ENCODE measurements at regions not wholly inside any gene's neighbourhood (a gene's known extent, or its start where the extent isn't known, plus 50 kb on each side); places are given as distances from the start of the nearest gene placed in this dataset.

DNA sequence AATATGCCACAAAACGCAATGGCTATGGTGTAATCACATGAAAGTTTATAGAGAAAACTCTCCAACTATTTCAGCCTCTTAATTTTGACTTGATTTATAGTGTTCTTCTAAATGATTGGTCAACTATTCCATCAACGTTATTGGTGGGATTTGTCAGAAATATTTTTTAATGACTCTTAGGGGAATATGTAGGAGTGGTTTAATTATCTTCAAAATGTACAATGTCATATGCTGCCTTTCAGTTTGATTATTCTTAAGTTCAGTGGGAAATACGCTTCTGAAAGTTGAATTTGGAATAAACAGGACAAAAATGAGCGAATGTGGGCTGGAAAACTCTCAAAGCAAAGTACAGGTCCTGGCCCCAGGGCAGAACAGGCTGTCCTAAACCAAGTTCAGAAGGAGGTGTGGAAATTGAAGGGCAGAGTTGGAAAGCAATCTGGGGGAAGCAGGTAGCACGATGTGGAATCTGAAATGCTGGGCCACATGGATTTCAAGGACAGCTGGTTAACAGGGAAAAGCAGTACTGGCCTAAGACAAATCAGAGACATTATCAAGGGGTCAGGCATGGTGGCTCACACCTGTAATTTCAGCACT, 60.8 kb upstream of the MYCBP2 start:
- no peak overlapping the region for H3K27ac ChIP-seq (replicated peaks in 1 of 4)
- DNase-seq (ENCODE audit: extremely low spot score), result no peak
- intact Hi-C loops (cut with DNase I), result no loop called here
- 76% methylated on average over 5 of the region's 5 CpGs for WGBS
- no peaks in the 10 kb centered on the region for H3K4me1 ChIP-seq
- no peaks in the 10 kb centered on the region for H3K36me3 ChIP-seq
- no peaks in the 10 kb centered on the region for H3K9me3 ChIP-seq
- TF ChIP-seq POLR2AphosphoS5 (IDR thresholded peaks at IDR 0.05) (no peak), POLR2A (IDR thresholded peaks at IDR 0.05; ENCODE audit: low read depth) (no peak), EP300 (IDR thresholded peaks at IDR 0.05) (no peak)
- TF ChIP-seq, protein P1, sequence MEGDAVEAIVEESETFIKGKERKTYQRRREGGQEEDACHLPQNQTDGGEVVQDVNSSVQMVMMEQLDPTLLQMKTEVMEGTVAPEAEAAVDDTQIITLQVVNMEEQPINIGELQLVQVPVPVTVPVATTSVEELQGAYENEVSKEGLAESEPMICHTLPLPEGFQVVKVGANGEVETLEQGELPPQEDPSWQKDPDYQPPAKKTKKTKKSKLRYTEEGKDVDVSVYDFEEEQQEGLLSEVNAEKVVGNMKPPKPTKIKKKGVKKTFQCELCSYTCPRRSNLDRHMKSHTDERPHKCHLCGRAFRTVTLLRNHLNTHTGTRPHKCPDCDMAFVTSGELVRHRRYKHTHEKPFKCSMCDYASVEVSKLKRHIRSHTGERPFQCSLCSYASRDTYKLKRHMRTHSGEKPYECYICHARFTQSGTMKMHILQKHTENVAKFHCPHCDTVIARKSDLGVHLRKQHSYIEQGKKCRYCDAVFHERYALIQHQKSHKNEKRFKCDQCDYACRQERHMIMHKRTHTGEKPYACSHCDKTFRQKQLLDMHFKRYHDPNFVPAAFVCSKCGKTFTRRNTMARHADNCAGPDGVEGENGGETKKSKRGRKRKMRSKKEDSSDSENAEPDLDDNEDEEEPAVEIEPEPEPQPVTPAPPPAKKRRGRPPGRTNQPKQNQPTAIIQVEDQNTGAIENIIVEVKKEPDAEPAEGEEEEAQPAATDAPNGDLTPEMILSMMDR (IDR thresholded peaks at IDR 0.05), result no peak
- H3K27me3 ChIP-seq, result no peaks in the 10 kb centered on the region
- H3K4me3 ChIP-seq, result no peak overlapping the region

DNA sequence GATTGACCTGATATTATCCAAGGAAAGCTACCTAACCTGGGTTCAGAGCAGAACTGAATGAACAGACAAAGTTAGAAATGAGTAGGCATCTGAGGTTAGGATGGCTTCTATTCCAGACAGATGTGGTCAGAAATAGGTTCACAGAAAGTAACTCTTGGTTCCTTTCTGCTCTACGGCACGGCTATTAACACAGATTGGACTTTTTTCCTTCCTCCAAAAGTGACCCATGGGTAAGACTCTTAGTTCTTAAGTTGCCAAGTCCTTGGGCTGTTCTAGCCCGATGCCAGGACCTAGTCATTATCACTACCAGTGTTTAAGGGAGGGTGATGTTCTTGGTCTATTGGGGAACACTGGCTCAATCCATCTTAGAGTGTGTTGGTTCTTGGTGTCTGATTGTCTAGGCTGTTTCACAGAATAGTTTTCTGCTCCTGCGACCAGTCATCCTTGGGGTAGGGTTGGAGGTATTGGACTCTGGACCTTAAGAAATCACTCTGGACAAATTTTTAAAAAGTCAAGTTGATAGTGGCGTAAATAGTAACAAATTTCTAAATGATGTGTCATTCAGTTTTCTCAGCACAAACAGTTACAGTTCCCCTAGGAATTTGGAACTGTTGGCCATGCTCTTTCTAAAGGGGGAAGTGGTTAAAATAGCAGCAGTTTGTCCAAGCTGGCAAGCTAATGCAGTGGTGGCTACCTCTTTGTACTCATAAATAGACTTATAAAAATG, 60.1 kb upstream of the MYCBP2 start:
- WGBS, result 57% methylated on average over 5 of the region's 5 CpGs
- no peak for DNase-seq (ENCODE audit: extremely low spot score)
- peak overlapping the region in 1 of 4 donors; percentile 3 for H3K27ac ChIP-seq (replicated peaks in 1 of 4)
- H3K9me3 ChIP-seq, result no peaks in the 10 kb centered on the region
- H3K36me3 ChIP-seq, result no peaks in the 10 kb centered on the region
- H3K4me3 ChIP-seq, result no peak overlapping the region
- TF ChIP-seq POLR2A (IDR thresholded peaks at IDR 0.05; ENCODE audit: low read depth) (no peak), EP300 (IDR thresholded peaks at IDR 0.05) (no peak), POLR2AphosphoS5 (IDR thresholded peaks at IDR 0.05) (no peak)
- TF ChIP-seq, protein P1 (IDR thresholded peaks at IDR 0.05), result no peak
- no peaks in the 10 kb centered on the region for H3K4me1 ChIP-seq
- intact Hi-C loops (cut with DNase I), result no loop called here
- no peaks in the 10 kb centered on the region for H3K27me3 ChIP-seq

DNA sequence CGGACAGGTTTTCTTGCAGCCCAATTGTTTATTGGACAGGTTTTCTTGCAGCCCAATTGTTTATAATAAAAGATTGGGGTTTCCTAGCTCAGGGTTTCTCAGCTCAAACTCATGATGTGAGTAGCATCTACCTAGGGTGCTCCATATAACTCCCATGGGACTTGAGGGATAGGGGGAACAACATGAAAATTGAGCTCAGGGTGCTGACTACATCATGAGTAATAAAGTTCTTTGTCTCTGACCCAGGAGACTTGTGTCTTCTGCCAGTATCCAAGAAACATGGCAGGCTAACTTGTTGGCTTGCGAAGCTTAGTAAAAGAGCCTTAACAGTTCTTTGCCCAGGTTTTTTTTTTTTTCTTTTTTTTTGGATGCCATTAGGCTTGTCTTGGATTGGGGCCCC, 59.2 kb upstream of the MYCBP2 start:
- intact Hi-C loops (cut with DNase I), result no loop called here
- Histone ChIP-seq H3K4me3 (no peak overlapping the region), H3K9me3 (no peaks in the 10 kb centered on the region), H3K27me3 (no peaks in the 10 kb centered on the region), H3K4me1 (no peaks in the 10 kb centered on the region), H3K36me3 (no peaks in the 10 kb centered on the region), H3K27ac (replicated peaks in 1 of 4) (no peak overlapping the region)
- no peak for DNase-seq (ENCODE audit: extremely low spot score)
- 85% methylated on average over 2 of the region's 2 CpGs for WGBS
- TF ChIP-seq POLR2AphosphoS5 (IDR thresholded peaks at IDR 0.05), result no peak
- no peak for TF ChIP-seq POLR2A (IDR thresholded peaks at IDR 0.05; ENCODE audit: low read depth)
- no peak for TF ChIP-seq EP300 (IDR thresholded peaks at IDR 0.05)
- TF ChIP-seq, protein P1 (IDR thresholded peaks at IDR 0.05), result no peak

DNA sequence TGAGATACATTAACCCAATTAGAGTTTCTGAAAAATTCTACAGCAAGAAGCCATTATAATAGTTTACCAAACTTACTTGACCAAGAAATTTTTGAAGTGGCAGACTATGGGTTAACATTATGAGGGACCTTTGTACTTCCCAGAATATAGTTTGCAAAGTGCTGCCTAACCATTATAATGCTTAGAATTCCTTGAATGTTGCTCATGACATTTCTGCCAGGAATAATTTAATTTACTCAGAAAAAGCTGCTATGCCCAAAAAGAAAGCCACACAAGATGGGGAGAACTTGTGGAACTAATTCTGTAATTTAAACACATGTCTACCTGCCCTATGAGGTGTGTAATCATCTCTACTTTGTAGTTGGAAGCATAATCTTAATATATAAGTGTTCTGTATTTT, 58.1 kb upstream of the MYCBP2 start:
- TF ChIP-seq EP300 (IDR thresholded peaks at IDR 0.05) (no peak), POLR2AphosphoS5 (IDR thresholded peaks at IDR 0.05) (no peak), POLR2A (IDR thresholded peaks at IDR 0.05; ENCODE audit: low read depth) (no peak)
- TF ChIP-seq, protein P1 (IDR thresholded peaks at IDR 0.05), result no peak
- no peaks in the 10 kb centered on the region for H3K9me3 ChIP-seq
- no peak overlapping the region for H3K4me3 ChIP-seq
- H3K36me3 ChIP-seq, result no peaks in the 10 kb centered on the region
- no peaks in the 10 kb centered on the region for H3K4me1 ChIP-seq
- no peaks in the 10 kb centered on the region for H3K27me3 ChIP-seq
- no peak overlapping the region for H3K27ac ChIP-seq (replicated peaks in 1 of 4)
- intact Hi-C loops (cut with DNase I), result no loop called here
- no peak for DNase-seq (ENCODE audit: extremely low spot score)

Data from esophagus muscularis mucosa (tissue), 4 donors.